GM12865 (cell line): ENCODE measurements at regions not wholly inside any gene's neighbourhood (a gene's known extent, or its start where the extent isn't known, plus 50 kb on each side); places are given as distances from the start of the nearest gene placed in this dataset.
"Not testable (repeated sequence)": the region's sequence is repeated elsewhere in the genome, so short reads cannot be mapped to it uniquely, and the experiment has no call there.

Source experiments
- DNase-seq: peaks from one replicate; pipeline ENCODE4 v3.0.0; 2010; ENCODE audit warnings: low read depth
- H3K4me3 ChIP-seq: 2 replicates; pipeline ENCODE4 v1.5.1; 2011; ENCODE audit warnings: mild to moderate bottlenecking, low read depth, low read length, control low read depth
- TF ChIP-seq, protein P1 (sequence below): IDR thresholded peaks from 2 replicates; pipeline ENCODE4 v1.5.1; 2011; ENCODE audit warnings: low read length, control low read depth, low read depth, inconsistent platforms; ENCODE audit not compliant: insufficient read depth; ENCODE audit errors: missing control alignments

DNA sequence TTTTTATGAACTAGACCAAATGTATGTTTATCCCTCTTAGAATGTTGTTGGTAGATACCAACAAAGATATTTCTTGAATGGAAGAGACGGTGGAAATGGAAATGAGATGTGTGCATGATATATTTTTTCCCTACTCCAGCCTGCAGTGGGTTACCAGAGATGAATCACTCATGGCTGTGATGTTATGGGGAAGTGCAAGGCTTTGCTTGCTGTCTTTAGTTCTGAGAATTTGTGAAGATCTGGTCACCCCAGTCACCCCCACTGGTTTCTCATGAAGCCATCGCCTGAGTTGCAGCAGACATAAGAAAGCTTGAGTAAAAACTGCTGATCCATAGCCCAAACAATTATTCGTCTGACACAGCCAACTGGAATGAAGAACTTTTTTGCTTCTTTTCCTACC, 78.1 kb upstream of the EOMES start:
- DNase-seq, result no peak
- H3K4me3 ChIP-seq, result no peak overlapping the region
- TF ChIP-seq, protein P1, sequence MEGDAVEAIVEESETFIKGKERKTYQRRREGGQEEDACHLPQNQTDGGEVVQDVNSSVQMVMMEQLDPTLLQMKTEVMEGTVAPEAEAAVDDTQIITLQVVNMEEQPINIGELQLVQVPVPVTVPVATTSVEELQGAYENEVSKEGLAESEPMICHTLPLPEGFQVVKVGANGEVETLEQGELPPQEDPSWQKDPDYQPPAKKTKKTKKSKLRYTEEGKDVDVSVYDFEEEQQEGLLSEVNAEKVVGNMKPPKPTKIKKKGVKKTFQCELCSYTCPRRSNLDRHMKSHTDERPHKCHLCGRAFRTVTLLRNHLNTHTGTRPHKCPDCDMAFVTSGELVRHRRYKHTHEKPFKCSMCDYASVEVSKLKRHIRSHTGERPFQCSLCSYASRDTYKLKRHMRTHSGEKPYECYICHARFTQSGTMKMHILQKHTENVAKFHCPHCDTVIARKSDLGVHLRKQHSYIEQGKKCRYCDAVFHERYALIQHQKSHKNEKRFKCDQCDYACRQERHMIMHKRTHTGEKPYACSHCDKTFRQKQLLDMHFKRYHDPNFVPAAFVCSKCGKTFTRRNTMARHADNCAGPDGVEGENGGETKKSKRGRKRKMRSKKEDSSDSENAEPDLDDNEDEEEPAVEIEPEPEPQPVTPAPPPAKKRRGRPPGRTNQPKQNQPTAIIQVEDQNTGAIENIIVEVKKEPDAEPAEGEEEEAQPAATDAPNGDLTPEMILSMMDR, result no peak

DNA sequence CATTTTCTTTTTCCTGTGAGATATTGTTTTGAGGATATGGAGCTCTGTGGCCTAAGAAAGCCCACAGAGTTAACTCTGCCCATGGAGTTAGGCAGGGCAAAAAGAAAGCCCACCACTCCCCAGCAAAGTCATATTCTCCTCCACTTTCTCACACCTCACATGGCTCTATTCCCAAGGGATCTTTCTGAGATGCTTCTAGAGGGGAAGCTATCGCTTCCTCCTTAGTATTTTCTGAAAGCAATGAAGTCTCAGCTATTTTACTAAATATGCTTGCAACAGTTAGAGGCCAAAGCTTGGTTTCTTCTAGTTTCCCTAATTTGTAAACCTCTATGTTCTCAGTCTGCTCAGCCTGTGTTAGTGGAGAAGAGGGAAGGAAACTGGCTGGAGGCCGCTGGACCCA, 80.3 kb upstream of the EOMES start:
- TF ChIP-seq, protein P1, result no peak
- H3K4me3 ChIP-seq, result no peak overlapping the region
- DNase-seq, result no peak

DNA sequence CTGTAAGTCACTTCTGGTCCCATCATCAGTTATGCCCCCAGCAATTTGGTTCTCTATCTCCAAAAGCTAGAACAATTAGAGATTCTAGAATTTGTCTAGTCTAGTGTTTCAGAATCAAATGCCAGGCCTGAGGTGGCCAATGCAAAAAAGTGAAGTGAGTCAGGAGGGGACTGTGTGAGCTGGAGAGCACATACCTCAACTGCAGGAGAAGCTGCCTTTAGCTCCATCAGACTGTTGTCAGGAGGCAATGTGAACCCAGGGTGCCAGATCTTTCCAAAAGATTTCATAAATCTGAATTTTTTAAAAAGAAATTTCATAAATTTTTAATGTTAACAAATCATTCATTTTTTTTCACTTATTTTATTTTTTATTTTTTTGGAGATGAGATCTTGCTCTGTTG, 80.7 kb upstream of the EOMES start:
- DNase-seq, result no peak
- H3K4me3 ChIP-seq, result no peak overlapping the region
- TF ChIP-seq, protein P1, result no peak

DNA sequence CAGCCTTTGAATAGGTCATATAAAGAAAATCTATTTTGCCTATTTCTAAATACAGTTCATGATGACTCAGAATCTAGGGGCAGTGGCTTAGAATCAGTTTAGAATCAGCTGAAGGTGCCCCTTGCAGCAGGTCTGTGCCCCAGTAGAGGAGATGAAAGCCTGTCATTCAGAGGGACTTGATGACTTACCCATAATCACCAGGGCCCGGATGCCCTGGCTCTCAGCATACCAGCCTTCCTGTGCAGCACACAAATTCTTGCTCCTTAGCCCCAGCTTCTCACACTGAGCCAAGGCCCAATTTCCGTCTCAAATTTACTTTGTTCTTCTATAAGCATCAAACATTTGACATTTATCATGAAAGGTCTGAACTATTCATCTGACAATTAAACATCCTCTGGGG, 83.2 kb upstream of the EOMES start:
- TF ChIP-seq, protein P1, result no peak
- no peak overlapping the region for H3K4me3 ChIP-seq
- no peak for DNase-seq

DNA sequence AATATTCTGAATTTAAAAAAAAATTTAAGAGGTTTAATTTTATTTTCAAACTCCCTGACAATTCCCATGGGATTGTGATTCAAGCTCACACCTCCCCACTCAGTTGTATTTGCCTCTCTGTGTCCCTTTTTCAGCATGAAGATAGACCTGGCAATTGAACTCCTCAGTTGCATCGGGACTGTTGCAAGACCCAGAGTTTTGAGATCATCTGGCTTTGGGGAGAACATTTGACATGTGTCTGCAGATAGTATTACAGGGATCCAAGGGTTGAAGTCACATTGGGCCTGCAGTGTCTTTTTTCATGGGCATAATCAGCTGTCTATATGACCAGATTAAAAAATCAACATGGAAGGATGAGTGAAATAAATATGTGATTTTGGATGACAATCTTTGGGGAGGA, 91.1 kb upstream of the EOMES start:
- TF ChIP-seq, protein P1, result no peak
- no peak overlapping the region for H3K4me3 ChIP-seq
- DNase-seq, result no peak

DNA sequence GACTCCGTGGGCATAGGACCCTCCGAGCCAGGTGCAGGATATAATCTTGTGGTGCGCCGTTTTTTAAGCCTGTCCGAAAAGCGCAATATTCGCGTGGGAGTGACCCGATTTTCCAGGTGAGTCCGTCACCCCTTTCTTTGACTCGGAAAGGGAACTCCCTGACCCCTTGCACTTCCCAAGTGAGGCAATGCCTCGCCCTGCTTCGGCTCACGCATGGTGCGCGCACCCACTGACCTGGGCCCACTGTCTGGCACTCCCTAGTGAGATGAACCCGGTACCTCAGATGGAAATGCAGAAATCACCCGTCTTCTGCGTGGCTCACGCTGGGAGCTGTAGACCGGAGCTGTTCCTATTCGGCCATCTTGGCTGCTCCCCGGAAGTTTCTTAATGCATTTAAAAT, 99.5 kb upstream of the EOMES start:
- DNase-seq, H3K4me3 ChIP-seq: not testable (repeated sequence)

DNA sequence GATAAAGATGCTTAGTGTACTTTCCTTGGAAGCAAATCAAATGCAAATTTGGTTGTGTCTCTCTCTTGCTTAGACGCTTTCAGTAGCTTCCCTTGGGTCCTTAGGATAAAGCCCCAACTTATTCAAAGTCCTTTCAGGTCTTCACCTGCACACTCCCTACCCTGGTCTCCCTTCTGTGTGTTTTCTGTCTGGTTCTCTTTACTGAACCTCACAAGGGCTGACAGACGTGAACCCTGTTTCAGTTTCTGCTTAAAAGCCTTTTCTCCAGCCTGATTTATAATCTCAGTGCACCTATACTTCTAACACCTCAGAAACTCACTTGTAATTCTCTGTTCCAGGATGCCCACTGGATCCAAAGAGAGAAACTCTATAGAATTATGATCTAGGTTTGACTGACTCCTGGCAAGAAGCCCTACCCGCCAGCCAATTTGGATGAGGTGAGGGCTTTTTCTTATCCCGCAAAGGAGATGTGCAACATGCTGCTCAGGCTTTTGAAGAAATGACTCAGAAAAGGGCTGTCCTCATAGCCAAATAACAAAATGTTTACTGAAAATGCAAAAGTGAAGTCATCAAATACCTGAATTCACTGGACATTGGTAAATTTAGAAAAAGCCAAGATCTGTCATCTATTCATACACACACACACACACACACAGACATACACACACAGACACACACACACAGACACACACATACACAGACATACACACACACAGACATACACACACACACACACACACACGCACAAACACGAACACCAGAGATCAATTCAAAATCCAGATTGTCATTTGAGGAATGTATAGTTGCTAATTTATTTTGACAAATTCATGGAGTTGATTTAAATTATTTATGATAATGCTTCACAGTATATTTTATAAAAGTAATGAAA, 102.4 kb upstream of the EOMES start:
- TF ChIP-seq, protein P1, result no peak
- DNase-seq, result no peak
- no peak overlapping the region for H3K4me3 ChIP-seq
